ENCODE measurements at regions not wholly inside any gene's neighbourhood (a gene's known extent, or its start where the extent isn't known, plus 50 kb on each side); places are given as distances from the start of the nearest gene placed in this dataset.

DNA sequence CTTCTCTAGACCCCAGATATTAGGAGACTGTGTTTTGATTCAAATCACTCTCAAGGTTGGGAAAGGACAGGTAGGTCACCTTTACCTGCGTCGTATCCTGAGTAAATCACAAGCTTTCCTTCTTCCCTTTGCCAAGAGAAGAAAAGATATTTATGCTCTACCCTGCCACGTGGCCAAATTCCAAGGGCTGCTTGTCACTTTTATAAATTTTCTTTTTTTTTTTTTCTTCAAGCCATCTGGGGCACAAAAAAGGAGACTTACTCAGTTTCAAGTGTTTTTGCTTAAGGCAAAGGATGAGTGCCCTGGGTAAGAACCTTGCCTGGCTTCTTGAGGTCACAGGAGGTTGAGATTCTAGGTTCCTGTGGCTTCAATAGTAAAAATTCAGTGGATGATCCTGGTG is 285.1 kb downstream of the TMEM114 start:
- TF ChIP-seq, protein P1, sequence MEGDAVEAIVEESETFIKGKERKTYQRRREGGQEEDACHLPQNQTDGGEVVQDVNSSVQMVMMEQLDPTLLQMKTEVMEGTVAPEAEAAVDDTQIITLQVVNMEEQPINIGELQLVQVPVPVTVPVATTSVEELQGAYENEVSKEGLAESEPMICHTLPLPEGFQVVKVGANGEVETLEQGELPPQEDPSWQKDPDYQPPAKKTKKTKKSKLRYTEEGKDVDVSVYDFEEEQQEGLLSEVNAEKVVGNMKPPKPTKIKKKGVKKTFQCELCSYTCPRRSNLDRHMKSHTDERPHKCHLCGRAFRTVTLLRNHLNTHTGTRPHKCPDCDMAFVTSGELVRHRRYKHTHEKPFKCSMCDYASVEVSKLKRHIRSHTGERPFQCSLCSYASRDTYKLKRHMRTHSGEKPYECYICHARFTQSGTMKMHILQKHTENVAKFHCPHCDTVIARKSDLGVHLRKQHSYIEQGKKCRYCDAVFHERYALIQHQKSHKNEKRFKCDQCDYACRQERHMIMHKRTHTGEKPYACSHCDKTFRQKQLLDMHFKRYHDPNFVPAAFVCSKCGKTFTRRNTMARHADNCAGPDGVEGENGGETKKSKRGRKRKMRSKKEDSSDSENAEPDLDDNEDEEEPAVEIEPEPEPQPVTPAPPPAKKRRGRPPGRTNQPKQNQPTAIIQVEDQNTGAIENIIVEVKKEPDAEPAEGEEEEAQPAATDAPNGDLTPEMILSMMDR (IDR thresholded peaks at IDR 0.05; ENCODE audit: low read depth, low read length): no peak
- H3K4me3 ChIP-seq (replicated peaks in 1 of 2; ENCODE audit: low read depth in 2 of 2, low read length in 2 of 2): no peak overlapping the region
- no peak for DNase-seq (ENCODE audit: low read depth in 2 of 2)

DNA sequence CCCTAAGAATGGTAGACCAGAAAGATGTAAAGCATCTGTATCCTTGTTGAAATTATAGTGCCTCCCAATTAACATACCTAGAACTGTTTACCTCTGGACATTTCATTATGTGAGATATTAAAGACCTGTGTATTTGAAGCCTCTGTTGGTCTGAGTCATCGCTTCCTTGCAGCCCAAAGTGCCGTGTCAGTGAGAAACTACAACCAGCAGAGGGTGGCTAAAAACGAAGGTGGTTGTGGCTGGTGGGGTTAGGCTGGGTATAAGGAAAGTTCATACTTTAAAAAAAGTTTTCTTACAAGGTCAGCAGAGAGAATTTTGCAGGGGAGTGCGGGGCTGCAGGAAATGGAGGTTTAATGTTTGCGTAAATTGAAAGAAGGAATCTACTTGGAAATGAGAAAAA is 290.7 kb downstream of the TMEM114 start:
- no peak overlapping the region for H3K4me3 ChIP-seq (replicated peaks in 1 of 2; ENCODE audit: low read depth in 2 of 2, low read length in 2 of 2)
- DNase-seq (ENCODE audit: low read depth in 2 of 2): no peak
- TF ChIP-seq, protein P1 (IDR thresholded peaks at IDR 0.05; ENCODE audit: low read depth, low read length): no peak

DNA sequence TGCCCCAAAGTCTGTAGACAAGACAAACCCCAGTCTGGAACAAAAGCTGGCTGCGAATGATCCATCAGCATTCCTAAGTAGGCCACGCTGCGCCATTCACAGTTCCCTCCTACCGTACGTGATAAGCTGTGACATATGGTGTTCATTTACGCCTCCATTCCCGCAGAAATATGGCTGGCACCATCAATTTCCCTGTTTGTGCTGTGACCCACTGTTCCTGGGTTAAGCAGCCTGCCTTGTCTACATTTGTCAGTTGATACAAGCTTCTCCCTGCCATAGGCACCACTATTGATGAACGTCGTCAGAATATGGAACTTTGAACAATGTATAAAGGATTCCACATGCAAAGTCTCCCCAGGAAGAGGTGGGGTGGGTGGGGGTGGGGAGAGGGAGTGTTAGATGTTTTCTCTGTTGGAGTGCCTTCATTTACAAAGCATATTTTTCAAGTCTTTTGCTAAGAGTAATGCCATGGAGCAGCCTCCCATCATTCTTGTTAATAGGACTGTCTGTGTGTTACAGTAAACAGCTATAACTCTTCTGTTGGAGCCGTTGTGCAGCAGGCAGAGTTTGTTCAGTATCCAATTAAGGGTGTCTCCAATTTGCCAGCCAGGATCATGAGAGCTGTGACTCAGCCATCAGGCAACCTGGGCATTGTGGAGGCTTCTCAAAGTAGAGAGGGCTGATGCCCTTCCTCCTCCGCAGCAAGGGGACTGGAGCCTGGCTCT is 294.6 kb downstream of the TMEM114 start:
- no peak for DNase-seq (ENCODE audit: low read depth in 2 of 2)
- TF ChIP-seq, protein P1 (IDR thresholded peaks at IDR 0.05; ENCODE audit: low read depth, low read length): no peak
- H3K4me3 ChIP-seq (replicated peaks in 1 of 2; ENCODE audit: low read depth in 2 of 2, low read length in 2 of 2): no peak overlapping the region

DNA sequence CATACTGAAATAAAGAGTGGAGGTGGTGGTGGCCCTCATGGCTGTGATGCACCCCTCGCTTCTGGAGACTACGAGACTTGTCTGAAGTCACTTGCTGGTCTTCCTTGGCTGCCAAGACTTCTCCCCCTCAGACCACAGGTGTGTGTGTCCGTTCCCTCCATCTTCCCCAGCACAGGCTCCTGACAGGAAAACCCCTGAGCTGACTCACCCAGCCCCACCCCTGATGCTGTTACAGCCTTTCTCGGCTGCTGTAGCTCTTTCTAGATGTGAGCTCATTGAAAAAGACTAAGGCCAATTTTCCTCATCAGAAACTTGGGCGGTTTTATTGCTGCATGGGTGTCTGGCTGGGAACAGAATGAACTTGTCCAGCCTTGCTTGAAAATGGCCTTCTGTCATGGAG is 296.9 kb downstream of the TMEM114 start:
- no peak for DNase-seq (ENCODE audit: low read depth in 2 of 2)
- TF ChIP-seq, protein P1 (IDR thresholded peaks at IDR 0.05; ENCODE audit: low read depth, low read length): no peak
- no peak overlapping the region for H3K4me3 ChIP-seq (replicated peaks in 1 of 2; ENCODE audit: low read depth in 2 of 2, low read length in 2 of 2)

DNA sequence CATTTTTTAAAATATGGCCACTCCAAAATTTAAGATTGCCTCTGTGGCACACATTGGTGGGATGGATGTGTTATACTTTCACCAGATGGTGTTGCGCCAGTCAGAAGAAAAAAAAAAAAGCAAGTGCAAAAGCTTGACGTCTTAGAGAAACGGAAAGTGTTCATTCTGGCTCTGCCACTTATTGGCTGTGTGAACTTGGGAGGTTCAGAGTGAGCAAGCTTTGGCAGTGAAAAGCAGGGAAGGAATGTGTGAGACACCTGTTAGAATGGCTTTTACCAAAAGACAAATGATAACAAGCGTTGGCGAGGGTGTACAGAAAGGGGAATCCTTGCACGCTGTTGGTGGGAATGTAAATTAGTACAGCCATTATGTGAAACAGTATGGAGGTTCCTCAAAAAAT is 298.0 kb downstream of the TMEM114 start:
- TF ChIP-seq, protein P1 (IDR thresholded peaks at IDR 0.05; ENCODE audit: low read depth, low read length): no peak
- no peak for DNase-seq (ENCODE audit: low read depth in 2 of 2)
- H3K4me3 ChIP-seq (replicated peaks in 1 of 2; ENCODE audit: low read depth in 2 of 2, low read length in 2 of 2): no peak overlapping the region

DNA sequence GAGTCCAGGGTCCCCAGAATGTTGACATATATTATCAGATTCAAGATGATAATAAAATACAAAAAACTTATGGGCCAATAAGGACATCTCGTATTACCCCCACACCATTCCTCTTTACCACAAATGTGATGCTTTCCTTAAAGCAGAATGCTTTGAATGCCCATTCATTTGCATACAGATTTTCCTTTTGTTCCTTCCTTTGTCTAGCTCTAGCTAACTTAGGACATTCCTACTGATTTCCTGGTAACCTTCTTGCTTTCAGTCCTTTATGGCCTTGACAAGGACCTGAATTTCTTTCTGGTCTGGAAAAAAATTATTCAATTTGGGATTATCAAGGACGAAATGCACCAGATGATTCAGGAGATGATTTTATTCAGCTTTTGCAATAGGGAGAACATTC is 304.0 kb downstream of the TMEM114 start:
- TF ChIP-seq, protein P1 (IDR thresholded peaks at IDR 0.05; ENCODE audit: low read depth, low read length): no peak
- DNase-seq (ENCODE audit: low read depth in 2 of 2): no peak
- H3K4me3 ChIP-seq (replicated peaks in 1 of 2; ENCODE audit: low read depth in 2 of 2, low read length in 2 of 2): no peak overlapping the region

DNA sequence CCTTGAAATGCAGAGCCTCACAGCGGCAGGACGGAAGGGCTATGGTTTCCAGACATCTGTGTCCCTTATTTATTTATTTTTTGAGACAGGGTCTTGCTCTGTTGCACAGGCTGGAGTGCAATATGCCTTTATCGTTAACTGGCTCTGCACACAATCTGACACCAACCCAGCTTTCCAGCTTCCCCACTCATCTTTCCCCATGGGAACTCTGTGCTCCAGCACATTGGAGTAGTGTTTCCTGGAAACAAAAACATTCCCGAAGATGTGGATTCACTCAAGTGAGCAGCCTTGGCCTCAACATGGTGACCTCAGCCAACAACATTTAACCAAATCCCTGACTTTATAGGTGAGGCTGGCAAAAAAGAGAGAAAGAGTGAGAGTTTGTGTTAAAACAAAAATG is 307.1 kb downstream of the TMEM114 start:
- no peak overlapping the region for H3K4me3 ChIP-seq (replicated peaks in 1 of 2; ENCODE audit: low read depth in 2 of 2, low read length in 2 of 2)
- TF ChIP-seq, protein P1 (IDR thresholded peaks at IDR 0.05; ENCODE audit: low read depth, low read length): no peak
- DNase-seq (ENCODE audit: low read depth in 2 of 2): no peak
